Osteoblast (primary cell): ENCODE measurements at regions not wholly inside any gene's neighbourhood (a gene's known extent, or its start where the extent isn't known, plus 50 kb on each side); places are given as distances from the start of the nearest gene placed in this dataset.

Experiments used
- DNase-seq: peaks from one replicate; pipeline ENCODE4 v3.0.0; 2011; ENCODE audit warnings: low spot score, mixed read lengths; ENCODE audit not compliant: insufficient read length; ENCODE audit errors: missing footprints
- H2AFZ ChIP-seq: 2 replicates; pipeline ENCODE4 v1.6.0; 2011; ENCODE audit warnings: mild to moderate bottlenecking, low read length
- H3K27ac ChIP-seq: 2 replicates; pipeline ENCODE4 v1.5.1; 2011; ENCODE audit warnings: mild to moderate bottlenecking, low read depth, low read length, moderate library complexity
- H3K27me3 ChIP-seq: 2 replicates; pipeline ENCODE4 v1.6.0; 2012; ENCODE audit warnings: mild to moderate bottlenecking, control low read depth, inconsistent platforms, low read length, moderate library complexity; ENCODE audit not compliant: insufficient read depth
- H3K36me3 ChIP-seq: 2 replicates; pipeline ENCODE4 v1.5.1; 2011; ENCODE audit warnings: mild to moderate bottlenecking, low read length, control low read depth, moderate library complexity; ENCODE audit not compliant: insufficient read depth
- H3K4me1 ChIP-seq: 2 replicates; pipeline ENCODE4 v1.5.1; 2011; ENCODE audit warnings: mild to moderate bottlenecking, low read length, control low read depth, moderate library complexity; ENCODE audit not compliant: insufficient read depth
- H3K4me2 ChIP-seq: 2 replicates; pipeline ENCODE4 v1.6.0; 2011; ENCODE audit warnings: mild to moderate bottlenecking, low read length; ENCODE audit not compliant: insufficient read depth
- H3K4me3 ChIP-seq: fragments of 200-600 bp; sonication (generic); 3 replicates; pipeline ENCODE4 v1.5.1; 2012; ENCODE audit warnings: mild to moderate bottlenecking, low read length, inconsistent platforms; ENCODE audit not compliant: insufficient read depth
- H3K79me2 ChIP-seq: 2 replicates; pipeline ENCODE4 v1.6.0; 2012; ENCODE audit warnings: mild to moderate bottlenecking, low read length, control low read depth, inconsistent platforms; ENCODE audit not compliant: insufficient read depth
- H3K9me3 ChIP-seq: 2 replicates; pipeline ENCODE4 v1.5.1; 2011; ENCODE audit warnings: low read depth, low read length, control low read depth
- H4K20me1 ChIP-seq: 2 replicates; pipeline ENCODE4 v1.6.0; 2012; ENCODE audit warnings: mild to moderate bottlenecking, low read length, control low read depth; ENCODE audit not compliant: insufficient read depth
- TF ChIP-seq, protein P1 (sequence below): IDR thresholded peaks from 2 replicates; pipeline ENCODE4 v1.5.1; 2011; ENCODE audit warnings: mild to moderate bottlenecking, low read depth, low read length, moderate library complexity; ENCODE audit errors: extremely low read depth

DNA sequence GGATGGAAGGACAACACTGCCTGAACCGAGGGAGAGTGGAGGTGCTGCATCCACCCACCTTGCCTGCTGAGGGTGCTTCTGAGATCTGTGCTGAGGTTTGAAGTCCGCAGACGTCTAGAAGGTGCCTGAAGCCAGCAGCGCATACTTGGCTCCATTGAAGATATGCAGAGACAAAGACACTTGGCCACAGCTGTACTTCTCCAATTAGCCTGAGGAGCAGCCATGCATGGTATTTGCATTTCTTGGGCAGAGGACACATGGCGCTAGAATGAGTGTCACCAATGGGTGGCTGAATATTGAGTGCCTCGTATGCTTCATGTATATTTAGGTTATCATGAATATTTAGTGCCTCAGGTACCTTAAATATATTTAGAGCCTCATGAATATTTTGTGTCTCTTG, 128.7 kb upstream of the ATP6AP2 start:
- H3K9me3 ChIP-seq = no peaks in the 10 kb centered on the region
- DNase-seq = no peak
- H3K4me1 ChIP-seq = no peaks in the 10 kb centered on the region
- H2AFZ ChIP-seq = no peak overlapping the region
- H3K4me3 ChIP-seq = no peak overlapping the region
- H3K27me3 ChIP-seq = peaks cover 41% of the 10 kb centered on the region
- no peaks in the 10 kb centered on the region for H3K36me3 ChIP-seq
- no peaks in the 10 kb centered on the region for H4K20me1 ChIP-seq
- H3K27ac ChIP-seq = no peak overlapping the region
- no peaks in the 10 kb centered on the region for H3K79me2 ChIP-seq
- TF ChIP-seq, protein P1, sequence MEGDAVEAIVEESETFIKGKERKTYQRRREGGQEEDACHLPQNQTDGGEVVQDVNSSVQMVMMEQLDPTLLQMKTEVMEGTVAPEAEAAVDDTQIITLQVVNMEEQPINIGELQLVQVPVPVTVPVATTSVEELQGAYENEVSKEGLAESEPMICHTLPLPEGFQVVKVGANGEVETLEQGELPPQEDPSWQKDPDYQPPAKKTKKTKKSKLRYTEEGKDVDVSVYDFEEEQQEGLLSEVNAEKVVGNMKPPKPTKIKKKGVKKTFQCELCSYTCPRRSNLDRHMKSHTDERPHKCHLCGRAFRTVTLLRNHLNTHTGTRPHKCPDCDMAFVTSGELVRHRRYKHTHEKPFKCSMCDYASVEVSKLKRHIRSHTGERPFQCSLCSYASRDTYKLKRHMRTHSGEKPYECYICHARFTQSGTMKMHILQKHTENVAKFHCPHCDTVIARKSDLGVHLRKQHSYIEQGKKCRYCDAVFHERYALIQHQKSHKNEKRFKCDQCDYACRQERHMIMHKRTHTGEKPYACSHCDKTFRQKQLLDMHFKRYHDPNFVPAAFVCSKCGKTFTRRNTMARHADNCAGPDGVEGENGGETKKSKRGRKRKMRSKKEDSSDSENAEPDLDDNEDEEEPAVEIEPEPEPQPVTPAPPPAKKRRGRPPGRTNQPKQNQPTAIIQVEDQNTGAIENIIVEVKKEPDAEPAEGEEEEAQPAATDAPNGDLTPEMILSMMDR = no peak
- H3K4me2 ChIP-seq = no peak overlapping the region

DNA sequence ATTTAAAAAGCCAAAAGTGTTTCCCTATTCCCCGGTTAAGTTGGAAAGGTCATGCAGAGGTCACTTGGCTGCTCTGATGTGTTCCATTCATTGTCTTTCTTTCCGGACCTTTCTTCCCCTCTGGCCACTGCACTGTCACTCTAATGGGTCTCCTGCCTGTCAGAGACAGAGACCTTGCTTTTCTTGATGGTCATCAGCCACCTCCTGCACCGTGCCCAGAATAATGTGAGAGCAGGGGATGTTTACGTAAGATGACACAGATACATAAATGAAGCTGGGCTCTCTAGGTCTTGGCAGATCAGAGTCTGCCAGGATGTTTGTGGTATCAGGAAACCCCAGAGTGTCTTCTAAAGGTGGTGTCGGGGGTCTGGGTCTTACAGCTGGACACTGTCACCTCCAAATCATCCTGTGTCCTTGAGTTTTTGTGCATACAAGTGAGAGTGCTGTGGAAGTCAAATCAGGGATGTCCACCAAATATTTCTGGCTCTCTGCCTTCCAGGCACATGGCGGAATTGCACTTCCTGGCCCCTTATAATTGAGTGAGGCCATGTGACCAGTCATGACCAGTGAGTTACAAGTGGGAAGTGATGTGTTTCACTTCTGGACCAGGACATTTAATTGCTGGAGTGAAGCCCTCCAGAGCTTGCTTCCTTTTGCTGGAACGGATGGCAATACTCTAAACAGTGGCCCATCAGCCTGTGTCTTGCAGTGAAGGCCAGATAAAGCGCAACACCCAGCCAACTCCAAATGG, 130.6 kb upstream of the ATP6AP2 start:
- TF ChIP-seq, protein P1 = no peak
- no peaks in the 10 kb centered on the region for H3K4me1 ChIP-seq
- no peak overlapping the region for H3K4me3 ChIP-seq
- no peak for DNase-seq
- no peaks in the 10 kb centered on the region for H3K36me3 ChIP-seq
- peaks cover 40% of the 10 kb centered on the region for H3K27me3 ChIP-seq
- H3K27ac ChIP-seq = no peak overlapping the region
- H4K20me1 ChIP-seq = no peaks in the 10 kb centered on the region
- no peak overlapping the region for H3K4me2 ChIP-seq
- no peaks in the 10 kb centered on the region for H3K9me3 ChIP-seq
- H2AFZ ChIP-seq = no peak overlapping the region
- no peaks in the 10 kb centered on the region for H3K79me2 ChIP-seq

GRCh38 chrX:40449396-40449795, 131.4 kb upstream of the ATP6AP2 start:
- DNase-seq = no peak

GRCh38 chrX:40448793-40449192, 132.0 kb upstream of the ATP6AP2 start:
- Histone ChIP-seq H2AFZ (no peak overlapping the region), H4K20me1 (no peaks in the 10 kb centered on the region), H3K4me3 (no peak overlapping the region), H3K27ac (no peak overlapping the region), H3K4me1 (no peaks in the 10 kb centered on the region), H3K9me3 (no peaks in the 10 kb centered on the region), H3K27me3 (peaks cover 45% of the 10 kb centered on the region), H3K79me2 (no peaks in the 10 kb centered on the region), H3K4me2 (no peak overlapping the region), H3K36me3 (no peaks in the 10 kb centered on the region)
- DNase-seq = no peak
- TF ChIP-seq, protein P1 = no peak

More at GRCh38 chrX:40449396-40449795, 131.4 kb upstream of the ATP6AP2 start:
- Histone ChIP-seq H3K27ac (no peak overlapping the region), H3K4me1 (no peaks in the 10 kb centered on the region), H3K4me2 (no peak overlapping the region), H3K9me3 (no peaks in the 10 kb centered on the region), H4K20me1 (no peaks in the 10 kb centered on the region), H3K4me3 (no peak overlapping the region), H3K27me3 (peaks cover 41% of the 10 kb centered on the region), H2AFZ (no peak overlapping the region), H3K79me2 (no peaks in the 10 kb centered on the region), H3K36me3 (no peaks in the 10 kb centered on the region)
- TF ChIP-seq, protein P1 = no peak
